ENCODE measurements at regions not wholly inside any gene's neighbourhood (a gene's known extent, or its start where the extent isn't known, plus 50 kb on each side); places are given as distances from the start of the nearest gene placed in this dataset.
A peak's percentile ranks its signal among the peaks of the same experiment; 100 is the strongest.

GRCh38 chr9:108099854-108100253 lies 610.3 kb upstream of the KLF4 start:
- Histone ChIP-seq H3K27me3 (no peaks in the 10 kb centered on the region), H3K4me3 (no peak overlapping the region), H3K9me3 (no peaks in the 10 kb centered on the region), H3K27ac (no peak overlapping the region), H3K36me3 (no peaks in the 10 kb centered on the region), H3K4me1 (no peaks in the 10 kb centered on the region)
- intact Hi-C loops (cut with DNase I) = no loop called here
- DNase-seq = no peak
- 19 to 61% methylated on average over 3 of the region's 3 CpGs for WGBS, 2 donors
- no peak for TF ChIP-seq CTCF (IDR thresholded peaks at IDR 0.05)
- TF ChIP-seq EP300 (IDR thresholded peaks at IDR 0.05) = no peak
- no peak for TF ChIP-seq POLR2AphosphoS5 (IDR thresholded peaks at IDR 0.05)
- no peak for TF ChIP-seq POLR2A (IDR thresholded peaks at IDR 0.05)

GRCh38 chr9:108095496-108095895 lies 605.9 kb upstream of the KLF4 start:
- WGBS, 2 donors = 96 to 100% methylated on average over 1 of the region's 1 CpG

GRCh38 chr9:108094676-108094993 lies 605.1 kb upstream of the KLF4 start:
- Histone ChIP-seq H3K27ac (no peak overlapping the region), H3K36me3 (no peaks in the 10 kb centered on the region), H3K9me3 (peaks cover 0 to 4% (median 0%) of the 10 kb centered on the region in 4 donors), H3K4me3 (no peak overlapping the region), H3K4me1 (no peaks in the 10 kb centered on the region), H3K27me3 (no peaks in the 10 kb centered on the region)
- DNase-seq = no peak
- 87 to 88% methylated on average over 2 of the region's 2 CpGs for WGBS, 2 donors
- intact Hi-C loops (cut with DNase I) = no loop called here
- TF ChIP-seq EP300 (IDR thresholded peaks at IDR 0.05) = no peak

More at GRCh38 chr9:108095496-108095895, 605.9 kb upstream of the KLF4 start:
- H3K4me1 ChIP-seq = no peaks in the 10 kb centered on the region
- H3K9me3 ChIP-seq = peaks cover 0 to 4% (median 0%) of the 10 kb centered on the region in 4 donors
- H3K27ac ChIP-seq = no peak overlapping the region
- DNase-seq = no peak
- no peak overlapping the region for H3K4me3 ChIP-seq
- TF ChIP-seq POLR2AphosphoS5 (IDR thresholded peaks at IDR 0.05) (no peak), CTCF (IDR thresholded peaks at IDR 0.05) (no peak), EP300 (IDR thresholded peaks at IDR 0.05) (no peak), POLR2A (IDR thresholded peaks at IDR 0.05) (no peak)
- intact Hi-C loops (cut with DNase I) = no loop called here
- H3K36me3 ChIP-seq = no peaks in the 10 kb centered on the region
- no peaks in the 10 kb centered on the region for H3K27me3 ChIP-seq

GRCh38 chr9:108093773-108094675 lies 604.5 kb upstream of the KLF4 start:
- Histone ChIP-seq H3K36me3 (no peaks in the 10 kb centered on the region), H3K9me3 (peaks cover 0 to 4% (median 0%) of the 10 kb centered on the region in 4 donors), H3K27me3 (no peaks in the 10 kb centered on the region), H3K4me3 (no peak overlapping the region), H3K4me1 (no peaks in the 10 kb centered on the region), H3K27ac (peak overlapping the region in 1 of 4 donors; percentile 2)
- WGBS, 2 donors = 48 to 65% methylated on average over 1 of the region's 1 CpG
- TF ChIP-seq POLR2A (IDR thresholded peaks at IDR 0.05) (no peak), CTCF (IDR thresholded peaks at IDR 0.05) (no peak), EP300 (IDR thresholded peaks at IDR 0.05) (no peak), POLR2AphosphoS5 (IDR thresholded peaks at IDR 0.05) (no peak)
- no peak for DNase-seq
- intact Hi-C loops (cut with DNase I) = no loop called here

- peaks cover 0 to 4% (median 0%) of the 10 kb centered on the region in 4 donors for H3K9me3 ChIP-seq
- H3K4me1 ChIP-seq = no peaks in the 10 kb centered on the region
- no peaks in the 10 kb centered on the region for H3K27me3 ChIP-seq
- 94 to 98% methylated on average over 3 of the region's 3 CpGs for WGBS, 2 donors
- no peak overlapping the region for H3K4me3 ChIP-seq
- H3K27ac ChIP-seq = no peak overlapping the region
- no peak for TF ChIP-seq POLR2A (IDR thresholded peaks at IDR 0.05)
- TF ChIP-seq EP300 (IDR thresholded peaks at IDR 0.05) = no peak
- no peak for TF ChIP-seq POLR2AphosphoS5 (IDR thresholded peaks at IDR 0.05)
- TF ChIP-seq CTCF (IDR thresholded peaks at IDR 0.05) = no peak
- no peak for DNase-seq
- no peaks in the 10 kb centered on the region for H3K36me3 ChIP-seq
- intact Hi-C loops (cut with DNase I) = no loop called here
These were observed 599.3 kb upstream of the KLF4 start for GRCh38 chr9:108088916-108089315.
